Trophoblast cell (in vitro differentiated cells and primary cell): ENCODE measurements at regions not wholly inside any gene's neighbourhood (a gene's known extent, or its start where the extent isn't known, plus 50 kb on each side); places are given as distances from the start of the nearest gene placed in this dataset.

Experiments
- DNase-seq, 2 donors: peaks; one replicate each; pipeline ENCODE4 v3.0.0-alpha.2; 2016
- H2AFZ ChIP-seq: 2 replicates; pipeline ENCODE4 v1.6.1; 2013; ENCODE audit warnings: low read length, moderate library complexity, mild to moderate bottlenecking; ENCODE audit not compliant: insufficient read depth, poor library complexity
- H2AK5ac ChIP-seq: 2 replicates; pipeline ENCODE4 v1.6.1; 2013; ENCODE audit warnings: mild to moderate bottlenecking, low read length
- H2BK120ac ChIP-seq: 2 replicates; pipeline ENCODE4 v1.6.1; 2013; ENCODE audit warnings: low read length, mild to moderate bottlenecking, moderate library complexity; ENCODE audit not compliant: insufficient read depth, poor library complexity
- H2BK12ac ChIP-seq: 2 replicates; pipeline ENCODE4 v1.6.1; 2013; ENCODE audit warnings: mild to moderate bottlenecking, low read length, moderate library complexity
- H2BK5ac ChIP-seq: 2 replicates; pipeline ENCODE4 v1.6.1; 2013; ENCODE audit warnings: low read length, low read depth, moderate library complexity, mild to moderate bottlenecking; ENCODE audit not compliant: poor library complexity
- H3K14ac ChIP-seq: 2 replicates; pipeline ENCODE4 v1.6.1; 2013; ENCODE audit warnings: mild to moderate bottlenecking, low read length
- H3K18ac ChIP-seq: 2 replicates; pipeline ENCODE4 v1.6.1; 2013; ENCODE audit warnings: mild to moderate bottlenecking, low read length
- H3K23ac ChIP-seq: 2 replicates; pipeline ENCODE4 v1.6.1; 2013; ENCODE audit warnings: low read length
- H3K27ac ChIP-seq: 2 replicates; pipeline ENCODE4 v1.5.1; 2013; ENCODE audit warnings: low read depth, mild to moderate bottlenecking, inconsistent platforms, low read length, moderate library complexity
- H3K27me3 ChIP-seq: 2 replicates; pipeline ENCODE4 v1.6.1; 2013; ENCODE audit warnings: inconsistent platforms, mild to moderate bottlenecking, low read length, moderate library complexity; ENCODE audit not compliant: insufficient read depth
- H3K36me3 ChIP-seq, 2 experiments: 1 replicate in 1 of 2; 2 replicates in 1 of 2; pipeline ENCODE4 v1.6.1; 2013; ENCODE audit warnings: low read length in 2 of 2, mild to moderate bottlenecking in 2 of 2, moderate library complexity in 1 of 2; ENCODE audit not compliant: insufficient read depth in 2 of 2, control insufficient read depth in 1 of 2
- H3K4ac ChIP-seq: 2 replicates; pipeline ENCODE4 v1.6.1; 2013; ENCODE audit warnings: low read depth, mild to moderate bottlenecking, low read length, moderate library complexity
- H3K4me1 ChIP-seq, 2 experiments: 1 replicate in 1 of 2; 2 replicates in 1 of 2; pipeline ENCODE4 v1.6.1; 2013; ENCODE audit warnings: low read length in 2 of 2, mild to moderate bottlenecking in 2 of 2, moderate library complexity in 1 of 2; ENCODE audit not compliant: insufficient read depth in 2 of 2, control insufficient read depth in 1 of 2
- H3K4me2 ChIP-seq: 2 replicates; pipeline ENCODE4 v1.6.1; 2013; ENCODE audit warnings: inconsistent platforms, mild to moderate bottlenecking, low read length, moderate library complexity
- H3K4me3 ChIP-seq: 2 replicates; pipeline ENCODE4 v1.5.1; 2013; ENCODE audit warnings: mild to moderate bottlenecking, low read depth, low read length, inconsistent platforms
- H3K79me1 ChIP-seq: one replicate; pipeline ENCODE4 v1.6.1; 2013; ENCODE audit warnings: low read length
- H3K79me2 ChIP-seq: 2 replicates; pipeline ENCODE4 v1.6.1; 2013; ENCODE audit warnings: low read length, mild to moderate bottlenecking; ENCODE audit not compliant: control insufficient read depth, insufficient read depth, poor library complexity
- H3K9ac ChIP-seq: 2 replicates; pipeline ENCODE4 v1.6.1; 2013; ENCODE audit warnings: mild to moderate bottlenecking, low read length
- H3K9me3 ChIP-seq: 2 replicates; pipeline ENCODE4 v1.6.1; 2013; ENCODE audit warnings: low read depth, mild to moderate bottlenecking, control low read depth, inconsistent platforms, low read length; ENCODE audit not compliant: insufficient read depth
- H4K12ac ChIP-seq: 2 replicates; pipeline ENCODE4 v1.6.1; 2013; ENCODE audit warnings: low read depth, mild to moderate bottlenecking, low read length, moderate library complexity
- H4K8ac ChIP-seq: 2 replicates; pipeline ENCODE4 v1.6.1; 2013; ENCODE audit warnings: low read depth, mild to moderate bottlenecking, low read length, moderate library complexity
- H4K91ac ChIP-seq: one replicate; pipeline ENCODE4 v1.6.1; 2013; ENCODE audit warnings: low read depth, mild to moderate bottlenecking, low read length, moderate library complexity
- WGBS: extraction: QIAGEN DNeasy Blood & Tissue Kit; methylation state at CpG from one replicate; pipeline ENCODE4 v1.1.7; 2013; ENCODE audit warnings: missing lambda C conversion rate; ENCODE audit not compliant: insufficient read length, insufficient coverage; ENCODE audit errors: extremely low coverage; 5-methylcytosine and 5-hydroxymethylcytosine counted together

DNA sequence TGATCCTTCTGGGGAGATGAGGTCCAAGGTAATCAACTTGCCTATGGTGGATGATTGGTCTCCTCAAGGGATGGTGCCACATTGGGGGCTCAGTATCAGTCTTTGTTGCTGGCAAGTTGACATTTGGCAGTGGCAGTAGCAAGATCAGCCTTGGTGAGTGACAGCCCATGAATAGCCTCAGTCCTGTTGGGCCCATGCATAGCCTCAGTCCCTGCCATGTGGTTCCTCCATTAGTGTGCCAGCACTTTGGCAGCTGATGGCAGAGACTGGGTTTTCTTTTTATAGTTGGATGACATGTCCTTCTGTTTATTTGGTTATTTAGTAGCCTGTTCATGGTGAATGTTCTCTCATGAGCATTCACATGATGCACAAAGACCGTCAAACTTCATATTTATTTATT is 179.6 kb downstream of the CBLN1 start:
- H3K27me3 ChIP-seq, result no peaks in the 10 kb centered on the region
- H3K4me3 ChIP-seq, result no peak overlapping the region
- H3K79me2 ChIP-seq, result no peaks in the 10 kb centered on the region
- peak overlapping the region; percentile 3 for H3K9ac ChIP-seq
- H3K18ac ChIP-seq, result no peak overlapping the region
- no peak overlapping the region for H3K14ac ChIP-seq
- H3K79me1 ChIP-seq, result no peaks in the 10 kb centered on the region
- no peaks in the 10 kb centered on the region for H3K9me3 ChIP-seq
- no peak for DNase-seq
- H3K4me1 ChIP-seq, result no peaks in the 10 kb centered on the region
- no peak overlapping the region for H2BK5ac ChIP-seq
- H4K91ac ChIP-seq, result no peak overlapping the region
- no CpG with 5 or more reads among the region's 1 CpG for WGBS
- no peak overlapping the region for H3K23ac ChIP-seq
- H3K27ac ChIP-seq, result no peak overlapping the region
- H3K36me3 ChIP-seq, result no peaks in the 10 kb centered on the region
- no peak overlapping the region for H3K4ac ChIP-seq
- H3K4me2 ChIP-seq, result no peak overlapping the region
- no peak overlapping the region for H2AK5ac ChIP-seq
- no peak overlapping the region for H2BK120ac ChIP-seq
- no peak overlapping the region for H2BK12ac ChIP-seq
- H4K12ac ChIP-seq, result no peak overlapping the region
- H2AFZ ChIP-seq, result no peak overlapping the region
- no peak overlapping the region for H4K8ac ChIP-seq

DNA sequence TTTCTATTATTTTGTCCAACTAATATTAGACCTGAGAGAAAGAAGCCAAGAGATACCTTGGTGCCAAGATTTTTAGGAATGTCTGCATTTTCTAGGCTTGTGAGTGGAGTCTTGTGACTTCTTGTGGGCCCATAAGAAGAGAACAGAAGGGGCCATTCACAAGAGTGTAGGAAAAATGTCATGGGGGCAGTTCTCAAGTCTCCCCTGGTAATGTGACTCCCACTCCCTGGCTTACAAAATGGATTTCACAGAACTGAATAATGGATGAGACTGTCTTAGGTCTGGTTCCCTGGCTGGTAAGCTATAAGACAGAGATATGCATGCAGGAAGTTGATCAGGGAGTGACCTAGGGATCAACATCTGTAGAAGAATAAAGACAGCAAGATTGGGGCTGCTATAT is 181.3 kb downstream of the CBLN1 start:
- Histone ChIP-seq H4K12ac (no peak overlapping the region), H3K4ac (no peak overlapping the region), H3K36me3 (no peaks in the 10 kb centered on the region), H3K79me1 (no peaks in the 10 kb centered on the region), H3K27ac (no peak overlapping the region), H2AFZ (no peak overlapping the region), H3K9me3 (no peaks in the 10 kb centered on the region), H3K18ac (no peak overlapping the region), H4K91ac (no peak overlapping the region), H3K9ac (no peak overlapping the region), H3K4me2 (no peak overlapping the region), H3K4me1 (no peaks in the 10 kb centered on the region), H2BK120ac (no peak overlapping the region), H3K14ac (no peak overlapping the region), H3K27me3 (no peaks in the 10 kb centered on the region), H3K23ac (no peak overlapping the region), H2AK5ac (no peak overlapping the region), H4K8ac (no peak overlapping the region), H3K79me2 (no peaks in the 10 kb centered on the region), H2BK5ac (no peak overlapping the region), H3K4me3 (no peak overlapping the region), H2BK12ac (no peak overlapping the region)
- DNase-seq, result no peak

DNA sequence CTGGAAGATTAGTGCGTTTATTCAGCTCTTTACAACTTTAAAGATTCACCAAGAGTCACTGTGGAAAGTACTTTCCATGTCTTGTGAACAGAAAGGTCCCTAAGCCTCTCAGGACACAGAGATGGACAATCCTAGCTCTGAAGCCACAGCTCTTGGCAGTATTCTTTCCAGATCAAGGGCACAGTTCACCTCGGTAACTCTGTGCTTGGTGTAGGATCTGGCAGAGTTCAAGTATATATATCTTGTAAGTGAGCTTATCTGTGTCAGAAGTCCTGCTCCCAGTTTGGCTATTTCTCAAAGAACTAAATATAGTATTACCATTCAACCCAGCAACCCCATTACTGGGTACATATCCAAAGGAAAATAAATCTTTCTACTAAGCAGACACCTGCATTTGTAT is 183.7 kb downstream of the CBLN1 start:
- H3K79me1 ChIP-seq, result no peaks in the 10 kb centered on the region
- DNase-seq, result no peak
- H2AK5ac ChIP-seq, result no peak overlapping the region
- H2BK5ac ChIP-seq, result no peak overlapping the region
- no peak overlapping the region for H3K9ac ChIP-seq
- H3K14ac ChIP-seq, result no peak overlapping the region
- no peak overlapping the region for H3K27ac ChIP-seq
- no peak overlapping the region for H3K18ac ChIP-seq
- no peak overlapping the region for H2BK120ac ChIP-seq
- H3K27me3 ChIP-seq, result no peaks in the 10 kb centered on the region
- H3K36me3 ChIP-seq, result no peaks in the 10 kb centered on the region
- no peaks in the 10 kb centered on the region for H3K9me3 ChIP-seq
- H4K12ac ChIP-seq, result no peak overlapping the region
- no peak overlapping the region for H3K23ac ChIP-seq
- no CpG with 5 or more reads among the region's 2 CpGs for WGBS
- H2BK12ac ChIP-seq, result no peak overlapping the region
- H2AFZ ChIP-seq, result no peak overlapping the region
- H3K4me1 ChIP-seq, result no peaks in the 10 kb centered on the region
- H3K79me2 ChIP-seq, result no peaks in the 10 kb centered on the region
- H3K4me2 ChIP-seq, result no peak overlapping the region
- no peak overlapping the region for H4K91ac ChIP-seq
- no peak overlapping the region for H3K4ac ChIP-seq
- no peak overlapping the region for H4K8ac ChIP-seq
- no peak overlapping the region for H3K4me3 ChIP-seq

DNA sequence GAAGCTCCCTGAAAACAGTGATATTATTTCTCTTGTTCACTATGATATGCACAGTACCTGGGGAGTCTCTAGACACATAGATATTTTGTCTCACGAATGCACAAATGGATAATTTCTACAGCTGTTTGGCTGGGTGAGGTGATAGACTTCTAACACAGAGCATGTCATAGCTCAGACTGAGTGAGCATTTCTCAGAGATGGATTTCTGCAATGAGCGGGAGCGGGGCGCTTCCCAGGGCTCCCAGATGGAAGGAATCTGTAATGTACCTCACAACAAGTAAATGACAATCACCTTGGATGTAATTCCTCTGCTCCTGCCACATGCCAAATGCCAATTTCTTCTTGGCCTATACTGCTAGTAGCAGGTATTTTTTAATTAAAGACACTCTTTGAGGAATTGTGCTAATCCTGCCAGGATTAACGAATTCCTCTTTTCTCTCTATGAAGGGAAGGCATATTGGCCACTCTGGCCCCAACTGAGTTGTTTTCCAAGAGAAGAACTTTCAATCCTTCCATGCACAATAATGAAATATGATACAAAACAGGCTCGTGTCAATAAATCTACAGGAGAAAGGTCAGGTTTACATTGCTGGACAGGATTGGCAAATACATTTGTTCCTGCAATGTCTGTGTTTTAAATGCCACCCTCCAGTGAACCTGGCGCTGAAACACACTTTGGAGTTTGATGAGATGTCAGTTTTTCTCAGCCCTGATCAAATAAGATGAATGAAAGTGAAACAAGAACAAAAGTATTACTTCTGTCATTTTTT is 185.3 kb downstream of the CBLN1 start:
- no peak overlapping the region for H3K4me3 ChIP-seq
- no peak overlapping the region for H3K4ac ChIP-seq
- no peak overlapping the region for H3K27ac ChIP-seq
- no CpG with 5 or more reads among the region's 7 CpGs for WGBS
- H4K91ac ChIP-seq, result no peak overlapping the region
- H3K18ac ChIP-seq, result no peak overlapping the region
- no peak overlapping the region for H3K4me2 ChIP-seq
- H3K9ac ChIP-seq, result no peak overlapping the region
- no peak overlapping the region for H3K14ac ChIP-seq
- no peak overlapping the region for H4K12ac ChIP-seq
- no peaks in the 10 kb centered on the region for H3K36me3 ChIP-seq
- H2BK5ac ChIP-seq, result no peak overlapping the region
- H3K4me1 ChIP-seq, result peaks cover 2% of the 10 kb centered on the region in 2 experiments
- H4K8ac ChIP-seq, result no peak overlapping the region
- no peak overlapping the region for H2BK120ac ChIP-seq
- H3K79me1 ChIP-seq, result no peaks in the 10 kb centered on the region
- H3K23ac ChIP-seq, result no peak overlapping the region
- no peak for DNase-seq
- H2BK12ac ChIP-seq, result no peak overlapping the region
- H3K9me3 ChIP-seq, result no peaks in the 10 kb centered on the region
- H2AK5ac ChIP-seq, result no peak overlapping the region
- H3K79me2 ChIP-seq, result no peaks in the 10 kb centered on the region
- H3K27me3 ChIP-seq, result no peaks in the 10 kb centered on the region
- H2AFZ ChIP-seq, result no peak overlapping the region
